Heart right ventricle (tissue), 16 donors: ENCODE measurements at regions not wholly inside any gene's neighbourhood (a gene's known extent, or its start where the extent isn't known, plus 50 kb on each side); places are given as distances from the start of the nearest gene placed in this dataset.

ENCODE experiments used
- ATAC-seq, 8 donors: fragments of 200-7000 bp; cut with Tn5 transposase; one replicate each; pipeline ENCODE4 v1.9.1; 2020; ENCODE audit warnings: mild to moderate bottlenecking in 8 of 8, moderate library complexity in 8 of 8, moderate number of reproducible peaks in 1 of 8
- DNase-seq, 2 donors: peaks; one replicate each; pipeline ENCODE4 v3.0.0-alpha.2; 2020
- H3K27ac ChIP-seq, 10 donors: fragments of 200-600 bp; sonication (generic) in 2 of 10; one replicate each; pipeline versions ENCODE4 v1.5.0 to v1.8.0; 2020 to 2022; ENCODE audit warnings: mild to moderate bottlenecking in 3 of 10
- H3K27me3 ChIP-seq, 7 donors: fragments of 200-600 bp; one replicate each; pipeline ENCODE4 v1.8.0; 2021 to 2022; ENCODE audit warnings: mild to moderate bottlenecking in 2 of 7
- H3K36me3 ChIP-seq, 9 donors: fragments of 200-600 bp; sonication (generic) in 1 of 9; one replicate each; pipeline versions ENCODE4 v1.5.0 to v1.8.0; 2020 to 2022; ENCODE audit warnings: mild to moderate bottlenecking in 2 of 9
- H3K4me1 ChIP-seq, 9 donors: fragments of 200-600 bp; sonication (generic) in 1 of 9; one replicate each; pipeline versions ENCODE4 v1.5.0 to v1.8.0; 2020 to 2022; ENCODE audit warnings: mild to moderate bottlenecking in 4 of 9
- H3K4me3 ChIP-seq, 10 donors: fragments of 200-600 bp; sonication (generic) in 2 of 10; one replicate each; pipeline versions ENCODE4 v1.5.0 to v1.8.0; 2020 to 2022; ENCODE audit warnings: mild to moderate bottlenecking in 7 of 10, moderate library complexity in 2 of 10
- H3K9me3 ChIP-seq, 11 donors: fragments of 200-600 bp in 10 of 11; sonication (generic) in 2 of 11; one replicate each; pipeline versions ENCODE4 v1.5.0 to v1.8.0; 2013 to 2022; ENCODE audit warnings: mild to moderate bottlenecking in 2 of 11, control low read depth in 1 of 11, moderate library complexity in 1 of 11
- CTCF ChIP-seq, 9 donors: fragments of 200-600 bp; sonication (generic) in 2 of 9; IDR thresholded peaks; one replicate each; pipeline versions ENCODE4 v1.5.0 to v1.8.0; 2021 to 2022; ENCODE audit warnings: antibody characterized with exemption in 9 of 9, mild to moderate bottlenecking in 5 of 9, moderate library complexity in 1 of 9
- WGBS, 2 donors: extraction: QIAGEN DNeasy Blood & Tissue Kit; methylation state at CpG; one replicate each; pipeline ENCODE4 v1.1.7; 2013; ENCODE audit warnings: inconsistent platforms in 1 of 2; 5-methylcytosine and 5-hydroxymethylcytosine counted together
- intact Hi-C, 10 donors: fragments of 100-400 bp; cut with DNase I; formaldehyde crosslinking; loops; one replicate each; pipeline versions ENCODE4 v1.11.1 to v1.14.2; 2022
- donor health status: Arrhythmogenic right ventricular cardiomyopathy.
- donor health status: ischemic (EF 13 %, LVEDD 7.1; RV severe dilation, severe dysfunction).
- donor health status: healthy with polysubstance abuse.
- donor health status: DM: no; HTN: yes; CAD: no.
- donor health status: DM: no; HTN: no; CAD: no.
- donor health status: ischemic (EF 25% LVEDD 6.9; RV normal size, moderate dysfunction).
- donor health status: ischemic (EF 25% LVEDD 5.7; RV mildly dilated, moderate dysfunction).
- donor health status: healthy.
- donor health status: DM: yes; HTN: yes; CAD: no.
- donor health status: Ischemic cardiomyopathy.
- donor health status: ischemic (EF 35%, LVEDD 5.7; RV mildly dilated, moderate dysfunction).
- donor health status: nonischemic (EF 11% LVEDD 7.7; RV severe dilation, severe dysfunction).
- donor health status: DM: yes; HTN: yes; CAD: no.
- donor health status: PGD.
- donor health status: ischemic (EF 29% LVEDD 5.4; RV normal size, mild dysfunction).
- donor health status: nonischemic (EF 23%, LVEDD 6.1; RV moderate dilation, normal function).

DNA sequence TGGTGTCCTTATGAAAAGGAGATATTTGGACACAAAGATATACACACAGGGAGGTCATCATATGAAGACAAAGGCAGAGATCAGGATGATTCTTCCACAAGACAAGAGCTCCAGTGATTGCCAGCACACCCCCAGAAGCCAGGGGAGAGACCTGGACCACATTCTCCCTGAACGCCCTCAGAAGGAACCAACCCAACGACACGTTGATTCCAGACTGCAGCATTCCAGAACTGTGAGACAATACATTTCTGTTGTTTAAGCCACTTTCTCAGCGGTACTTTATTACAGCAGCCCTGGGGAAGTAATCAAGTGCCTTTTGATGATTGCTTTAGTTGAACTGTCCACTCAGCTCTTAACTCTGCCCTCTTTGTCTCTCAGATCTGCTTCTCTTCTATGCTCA lies 285.5 kb upstream of the SMARCA2 start:
- 44 to 48% methylated on average over 4 of the region's 4 CpGs for whole genome bisulfite sequencing, 2 donors
- ATAC-seq (no peak), DNase-seq (no peak)
- Histone ChIP-seq H3K9me3 (no peaks in the 10 kb centered on the region), H3K36me3 (no peaks in the 10 kb centered on the region), H3K27ac (no peak overlapping the region), H3K27me3 (peaks cover 0 to 9% (median 0%) of the 10 kb centered on the region in 7 donors), H3K4me3 (no peak overlapping the region), H3K4me1 (no peaks in the 10 kb centered on the region)
- TF ChIP-seq CTCF (IDR thresholded peaks at IDR 0.05) = no peak
- intact Hi-C loops = loop anchor here in 1 of 10 donors (5.0 kb wide), 1 partner anchor 258 kb away; no protein-coding TSS in a partner anchor

GRCh38 chr9:1732670-1733069 lies 282.5 kb upstream of the SMARCA2 start:
- H3K4me1 ChIP-seq = no peaks in the 10 kb centered on the region

DNA sequence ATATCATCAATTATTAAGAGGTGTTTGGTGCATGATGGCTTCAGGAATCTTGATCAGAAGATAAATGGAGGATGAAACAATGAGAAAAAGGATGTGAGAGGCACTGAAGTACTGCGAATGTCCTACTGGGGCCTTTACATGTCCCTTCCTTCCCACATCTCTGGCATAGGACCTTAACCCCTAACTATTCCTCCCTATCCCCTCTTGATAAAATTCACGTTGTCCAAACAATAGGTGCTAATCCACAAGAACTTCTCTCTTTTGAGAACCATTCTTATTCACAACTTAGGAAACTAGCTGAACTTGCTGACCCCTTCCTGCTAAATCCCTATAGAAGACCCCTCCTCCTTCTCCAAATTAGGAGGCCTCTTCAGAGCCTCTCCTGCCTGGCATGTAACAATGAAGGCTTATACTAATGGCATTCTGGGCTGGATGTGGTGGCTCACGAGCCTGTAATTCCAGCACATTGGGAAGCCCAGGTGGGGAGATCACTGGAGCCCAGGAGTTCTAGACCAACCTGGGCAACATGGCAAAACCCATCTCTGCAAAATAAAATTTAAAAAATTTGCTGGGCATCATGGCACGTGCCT lies 276.5 kb upstream of the SMARCA2 start:
- H3K4me3 ChIP-seq = no peak overlapping the region
- H3K9me3 ChIP-seq = peaks cover 0 to 6% (median 0%) of the 10 kb centered on the region in 11 donors
- no peak overlapping the region for H3K27ac ChIP-seq
- ATAC-seq (no peak), DNase-seq (no peak)
- no peak for TF ChIP-seq CTCF (IDR thresholded peaks at IDR 0.05)
- no peaks in the 10 kb centered on the region for H3K27me3 ChIP-seq
- 55 to 58% methylated on average over 4 of the region's 4 CpGs for WGBS, 2 donors
- no peaks in the 10 kb centered on the region for H3K36me3 ChIP-seq
- no peaks in the 10 kb centered on the region for H3K4me1 ChIP-seq
- intact Hi-C loops = no loop called here

More at GRCh38 chr9:1732670-1733069, 282.5 kb upstream of the SMARCA2 start:
- Histone ChIP-seq H3K9me3 (no peaks in the 10 kb centered on the region), H3K36me3 (no peaks in the 10 kb centered on the region), H3K27ac (no peak overlapping the region), H3K27me3 (peaks cover 0 to 6% (median 0%) of the 10 kb centered on the region in 7 donors), H3K4me3 (no peak overlapping the region)
- WGBS, 2 donors = 32 to 49% methylated on average over 4 of the region's 4 CpGs
- DNase-seq = no peak
- intact Hi-C loops = loop anchor here in 1 of 10 donors (5.0 kb wide), 1 partner anchor 255 kb away; no protein-coding TSS in a partner anchor
- no peak for TF ChIP-seq CTCF (IDR thresholded peaks at IDR 0.05)
- ATAC-seq = no peak

GRCh38 chr9:1743121-1743960 lies 271.8 kb upstream of the SMARCA2 start:
- intact Hi-C loops = no loop called here
- ATAC-seq = no peak
- no peaks in the 10 kb centered on the region for H3K36me3 ChIP-seq
- no peaks in the 10 kb centered on the region for H3K27me3 ChIP-seq
- H3K27ac ChIP-seq = no peak overlapping the region
- WGBS, 2 donors = 75 to 83% methylated on average over 7 of the region's 7 CpGs
- no peak for DNase-seq
- no peak for TF ChIP-seq CTCF (IDR thresholded peaks at IDR 0.05)
- no peak overlapping the region for H3K4me3 ChIP-seq
- H3K9me3 ChIP-seq = peaks cover 0 to 6% (median 0%) of the 10 kb centered on the region in 11 donors
- H3K4me1 ChIP-seq = no peaks in the 10 kb centered on the region
